HG03469 (cell line): ENCODE measurements at regions not wholly inside any gene's neighbourhood (a gene's known extent, or its start where the extent isn't known, plus 50 kb on each side); places are given as distances from the start of the nearest gene placed in this dataset.

Experiments used
- ATAC-seq: cut with Tn5 transposase; IDR thresholded peaks from one replicate; pipeline ENCODE4 v1.9.1; 2021; ENCODE audit warnings: mild to moderate bottlenecking, moderate library complexity, moderate number of reproducible peaks; ENCODE audit not compliant: unreplicated experiment

DNA sequence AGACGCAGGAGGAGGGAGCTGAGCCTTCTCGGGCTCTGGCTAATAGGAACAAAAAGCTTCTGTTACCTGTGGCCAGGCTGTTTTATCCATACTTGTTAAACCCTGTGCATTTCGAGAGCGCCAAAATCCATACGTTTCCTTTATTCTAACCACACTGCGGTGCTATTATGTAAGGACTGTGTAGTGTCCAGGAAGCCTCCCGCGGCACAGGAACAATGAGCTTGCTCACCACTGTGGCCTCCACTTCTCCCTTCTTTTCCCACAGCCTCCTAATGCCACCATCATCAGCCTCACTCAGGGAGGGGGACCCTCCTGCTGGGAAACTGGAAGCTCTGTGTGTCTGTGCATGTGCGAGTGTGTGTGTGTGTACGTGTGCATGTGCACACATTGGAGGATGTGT lies 268.5 kb downstream of the HAUS1 start:
- no peak for ATAC-seq

DNA sequence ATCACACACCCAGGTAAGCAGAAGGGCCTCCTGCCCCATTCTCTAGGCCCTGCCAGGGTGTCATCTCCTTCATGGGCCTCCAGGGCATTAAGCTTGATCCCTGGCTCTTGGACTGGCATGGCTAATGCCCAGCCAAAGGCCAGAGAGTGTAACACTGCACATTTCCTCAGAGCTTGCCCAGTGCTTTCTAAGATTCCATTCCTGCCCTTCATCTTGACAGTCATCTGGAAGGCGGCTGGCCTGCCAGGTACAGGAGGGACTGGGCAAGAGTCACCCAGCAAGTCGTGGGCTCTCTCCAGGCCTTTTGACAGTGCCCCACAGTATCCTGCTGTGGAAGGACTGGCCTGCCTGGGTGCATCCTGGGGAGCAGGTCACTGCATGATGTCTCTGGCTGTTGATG lies 268.9 kb downstream of the HAUS1 start:
- ATAC-seq: no peak

DNA sequence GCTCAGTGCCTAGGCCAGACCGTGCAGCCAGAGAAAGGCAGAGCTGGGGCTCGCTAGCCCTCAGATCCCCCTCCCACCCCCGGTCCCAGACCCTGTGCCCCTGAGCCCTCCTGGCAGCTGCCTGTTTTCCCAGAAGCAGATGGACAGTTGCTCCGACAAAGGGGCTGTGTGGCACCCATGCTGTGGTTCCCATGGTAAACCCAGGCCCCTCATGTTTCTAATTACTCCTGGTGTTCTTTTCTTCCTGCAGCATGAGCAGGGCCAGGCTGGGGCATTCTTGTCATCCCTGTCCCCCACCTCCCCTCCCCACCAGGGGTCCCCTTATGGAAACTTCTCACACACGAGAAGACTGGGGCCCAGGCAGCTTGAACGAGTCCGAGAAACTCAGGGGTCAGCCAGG lies 269.6 kb downstream of the HAUS1 start:
- no peak for ATAC-seq

DNA sequence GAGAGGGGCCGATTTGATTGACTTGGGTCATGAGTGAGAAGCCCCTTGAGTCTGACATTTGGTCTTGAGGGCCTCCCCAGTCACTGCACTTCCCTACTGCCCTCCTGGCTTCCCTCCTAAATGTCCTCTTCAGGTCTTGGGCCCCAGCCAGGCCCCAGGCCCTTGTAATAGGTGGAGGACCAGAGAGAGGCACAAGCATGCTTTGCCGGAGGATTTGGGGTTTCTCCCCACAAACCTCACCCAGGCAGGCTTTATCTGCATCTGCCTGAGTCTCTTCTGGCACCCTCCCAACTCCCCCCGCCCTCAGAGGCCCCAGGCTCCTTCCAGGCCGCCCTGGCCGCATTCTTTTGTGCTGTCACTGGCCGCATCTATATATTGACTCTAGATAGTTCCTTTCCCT lies 270.7 kb downstream of the HAUS1 start:
- no peak for ATAC-seq

DNA sequence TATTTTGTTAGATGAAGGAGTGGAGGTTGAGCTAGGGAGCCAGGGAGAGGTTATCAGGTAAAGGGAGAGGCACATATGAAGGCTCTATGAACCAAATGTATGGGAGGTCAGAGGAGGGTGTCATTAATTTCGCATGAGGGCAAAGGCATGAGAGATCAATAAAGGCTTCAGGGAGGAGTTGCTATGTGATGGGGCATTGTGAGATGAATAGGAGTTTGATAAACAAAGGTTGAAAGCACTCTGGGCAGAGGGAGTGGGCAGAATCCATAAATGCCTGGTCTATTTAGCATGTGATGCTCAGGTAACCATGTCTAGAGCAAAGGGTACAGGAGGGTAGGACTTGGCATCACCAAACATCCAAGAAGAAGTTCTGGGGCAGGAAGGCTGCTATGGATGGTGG lies 273.4 kb downstream of the HAUS1 start:
- no peak for ATAC-seq

DNA sequence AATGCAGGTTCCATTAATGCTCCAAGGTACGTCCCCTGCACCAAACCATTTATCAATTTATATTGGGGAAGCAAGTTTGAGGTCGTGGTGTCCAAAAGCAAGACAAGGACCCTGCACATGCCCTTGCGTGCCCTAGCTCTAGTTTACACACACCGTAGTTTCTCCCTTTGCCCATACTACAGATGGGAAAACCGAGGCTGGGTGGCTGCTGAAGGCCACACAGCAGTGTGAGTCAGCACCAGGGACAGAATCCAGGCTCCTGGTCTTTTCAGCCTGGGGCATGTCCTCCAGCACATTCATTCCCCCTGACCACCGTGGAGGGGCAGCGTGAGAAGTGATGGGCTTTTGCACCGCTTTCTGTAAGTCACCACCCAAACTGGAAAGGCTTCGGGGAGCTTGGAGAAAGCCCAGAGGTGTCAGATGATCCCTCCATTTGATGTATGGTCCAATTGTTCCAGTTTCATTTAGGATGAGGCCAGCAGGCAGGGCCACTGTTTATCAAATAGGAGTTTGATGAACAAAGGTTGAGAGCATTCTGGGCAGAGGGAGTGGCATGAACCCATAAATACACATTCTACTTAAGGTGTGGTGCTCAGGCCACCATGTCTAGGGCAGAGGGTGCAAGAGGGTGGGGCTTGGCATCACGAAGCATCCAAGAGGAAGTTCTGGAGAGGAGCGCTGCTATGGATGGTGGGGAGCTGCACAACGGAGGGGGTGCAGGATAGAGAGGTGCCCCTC lies 274.1 kb downstream of the HAUS1 start:
- ATAC-seq: no peak

DNA sequence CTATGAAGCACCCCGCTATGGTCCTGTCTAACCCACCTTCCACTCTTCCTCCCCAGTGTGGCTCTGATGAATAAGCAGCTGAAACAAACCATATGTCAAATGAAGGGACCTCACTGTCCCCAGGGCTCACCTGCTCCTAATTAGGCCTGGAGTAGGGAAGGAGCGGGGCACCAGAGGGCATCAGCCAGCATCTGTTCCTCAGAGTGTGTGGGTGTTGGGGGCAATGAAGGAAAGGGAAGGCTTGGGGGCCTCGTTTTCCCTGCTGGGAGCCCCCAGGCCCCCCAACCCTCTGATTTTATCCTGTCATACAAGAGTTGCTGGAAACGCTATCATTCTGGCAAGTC lies 274.7 kb downstream of the HAUS1 start:
- no peak for ATAC-seq

DNA sequence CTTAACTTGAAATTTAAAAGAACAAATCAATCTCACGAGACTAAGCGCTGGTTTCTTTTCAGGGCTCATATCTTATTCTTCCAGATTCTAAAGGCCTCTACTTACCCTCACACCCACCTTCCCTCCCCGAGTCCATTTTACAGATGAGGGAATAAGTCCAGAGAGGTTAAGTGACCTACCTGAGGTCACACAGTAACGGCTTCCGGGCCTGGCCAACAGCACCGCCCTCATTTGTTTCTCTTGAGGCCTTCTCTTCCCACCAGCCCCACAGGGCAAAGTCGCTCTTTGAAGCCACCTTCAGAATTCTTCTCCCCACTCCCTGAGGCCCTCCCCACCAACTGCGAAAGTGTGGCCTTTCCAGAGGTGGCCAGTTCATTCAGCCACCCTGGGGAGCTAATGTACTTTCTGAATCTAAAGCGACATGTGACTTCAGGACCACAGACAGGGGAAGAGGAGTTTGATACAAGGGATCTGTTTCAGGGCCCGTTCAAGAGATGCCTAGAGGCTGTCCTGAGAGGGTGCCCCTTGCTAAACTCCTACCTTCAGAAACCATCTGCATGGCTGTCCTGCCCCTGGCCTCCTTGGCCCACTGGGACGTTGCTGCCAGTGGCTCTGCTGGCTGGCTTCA lies 275.3 kb downstream of the HAUS1 start:
- ATAC-seq: no peak

DNA sequence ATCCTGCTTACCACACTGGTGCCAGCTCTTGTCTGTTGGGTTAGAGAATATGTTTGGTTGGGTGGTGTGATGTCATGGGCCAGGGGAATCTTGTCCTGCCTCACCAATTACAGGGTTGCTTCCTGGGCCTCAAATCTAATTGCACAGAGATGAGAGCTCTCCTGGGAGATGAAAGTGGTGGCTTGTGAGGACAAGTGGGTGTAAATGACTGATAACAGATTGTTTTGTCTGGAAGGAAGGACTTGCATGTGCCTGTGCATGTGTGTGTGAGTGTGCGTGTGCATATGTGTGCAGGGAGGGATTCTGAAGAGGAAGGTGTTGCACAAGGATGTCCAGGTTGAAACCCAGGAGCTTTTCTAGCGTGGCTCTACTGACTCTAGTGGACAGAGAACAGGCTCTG lies 271.9 kb downstream of the LOXHD1 start:
- no peak for ATAC-seq

DNA sequence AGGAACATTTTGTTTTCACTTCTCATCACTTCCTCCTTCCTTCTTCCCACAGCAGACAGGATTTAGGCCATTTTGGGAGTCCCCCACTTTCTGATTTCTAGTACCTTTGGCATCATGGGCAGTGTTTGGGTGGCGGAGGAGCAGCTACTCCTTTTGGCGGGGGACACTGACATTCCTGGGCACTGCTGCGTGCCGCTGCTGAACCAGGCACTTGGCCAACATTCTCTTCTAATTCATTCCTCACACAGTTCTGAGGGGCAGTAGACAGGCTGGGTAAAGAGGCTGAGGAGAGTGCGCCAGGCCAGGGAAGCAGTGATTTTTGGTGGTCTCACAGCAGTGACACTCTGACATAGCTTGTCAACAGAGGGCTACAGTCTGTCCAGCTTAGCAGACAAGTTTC lies 270.2 kb downstream of the LOXHD1 start:
- ATAC-seq: no peak

DNA sequence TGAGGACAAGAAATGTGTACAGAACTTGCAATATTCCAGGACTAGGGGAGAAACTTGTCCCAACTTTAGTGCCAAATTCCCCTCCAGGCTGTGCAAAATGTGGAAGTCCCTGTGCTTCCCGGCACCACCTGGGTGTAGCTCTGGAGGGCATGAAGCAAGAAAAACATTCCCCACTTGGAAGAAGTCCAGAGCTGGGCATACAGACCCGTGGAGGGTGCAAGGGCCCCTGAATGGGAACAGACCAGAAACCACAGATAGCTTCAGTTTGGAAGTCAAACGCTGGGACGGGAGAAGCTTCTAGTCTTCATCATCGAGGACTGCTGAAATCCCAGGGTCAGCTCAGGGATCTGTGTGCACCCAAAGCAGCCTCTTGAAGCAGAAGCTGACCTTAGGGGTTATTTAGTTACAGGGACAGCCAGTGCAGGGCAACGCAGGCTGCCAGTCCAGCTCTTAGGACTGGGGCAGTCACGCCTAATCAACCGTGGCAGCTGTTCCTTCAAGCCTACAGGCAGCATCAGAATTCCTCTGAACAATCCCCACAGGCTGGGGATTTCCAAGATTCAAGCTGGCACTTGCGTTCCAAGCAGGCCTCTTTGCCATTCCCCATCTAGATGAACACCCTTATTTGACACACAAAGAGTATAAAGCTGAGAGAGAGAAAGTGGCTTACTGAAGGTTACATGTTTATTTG lies 269.4 kb downstream of the LOXHD1 start:
- ATAC-seq: no peak

DNA sequence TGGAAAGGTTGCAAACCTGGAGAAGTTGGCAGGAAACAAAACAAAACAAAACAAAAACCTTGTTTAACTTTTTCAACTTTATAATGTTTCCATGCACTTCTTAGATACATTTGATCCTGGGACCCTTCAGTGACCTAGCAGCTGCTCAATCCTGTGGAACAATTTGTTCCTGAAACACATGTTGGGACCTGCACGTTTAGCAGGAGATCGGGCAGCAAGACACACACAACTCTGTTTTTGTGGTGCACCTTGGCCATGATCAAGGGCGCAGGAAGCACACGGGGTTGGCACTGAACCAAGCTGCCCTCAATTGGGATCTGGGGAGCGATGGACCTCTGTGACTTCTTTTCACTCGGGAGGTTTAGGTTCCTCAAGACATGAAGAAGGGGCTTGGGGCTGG lies 268.7 kb downstream of the LOXHD1 start:
- no peak for ATAC-seq

DNA sequence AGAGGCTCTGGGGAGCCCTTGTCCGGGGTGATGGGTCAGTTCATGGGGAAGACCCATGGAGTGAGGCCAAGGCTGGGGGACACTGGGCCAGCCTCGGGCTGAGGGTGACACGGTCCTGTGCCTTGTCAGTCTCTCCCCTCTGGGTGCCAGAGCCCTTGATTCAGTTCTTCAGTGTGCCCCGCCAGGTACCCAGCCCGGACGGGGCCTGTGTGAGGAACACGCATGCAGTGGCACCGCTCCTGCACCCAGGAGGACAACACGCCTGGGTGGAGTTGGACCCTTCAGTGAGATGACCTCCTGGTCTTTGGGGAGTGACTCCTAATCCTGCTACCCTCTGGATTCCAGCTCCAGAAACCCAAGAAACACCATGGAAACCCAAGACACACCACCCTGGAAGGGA lies 264.4 kb downstream of the LOXHD1 start:
- ATAC-seq: no peak

DNA sequence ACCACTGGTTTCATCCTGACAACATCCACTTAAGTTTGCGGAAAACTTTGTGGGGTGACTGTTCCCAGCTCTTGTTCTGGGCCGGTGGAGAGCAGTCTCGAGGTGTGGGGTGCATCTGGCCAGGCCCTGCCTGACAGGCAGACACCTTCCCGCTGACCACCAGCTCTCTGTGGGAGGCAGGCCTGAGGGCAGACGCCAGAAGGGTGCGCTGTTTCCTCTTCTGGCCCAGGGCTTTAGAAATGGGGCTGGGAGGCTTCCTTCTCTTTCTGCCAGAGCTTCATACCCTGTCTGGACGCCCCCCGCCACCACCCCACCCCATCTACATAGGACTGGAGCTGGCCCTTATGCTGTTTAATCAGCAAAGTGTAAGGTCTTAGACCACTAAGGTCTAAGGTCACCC lies 263.8 kb downstream of the LOXHD1 start:
- ATAC-seq: no peak

DNA sequence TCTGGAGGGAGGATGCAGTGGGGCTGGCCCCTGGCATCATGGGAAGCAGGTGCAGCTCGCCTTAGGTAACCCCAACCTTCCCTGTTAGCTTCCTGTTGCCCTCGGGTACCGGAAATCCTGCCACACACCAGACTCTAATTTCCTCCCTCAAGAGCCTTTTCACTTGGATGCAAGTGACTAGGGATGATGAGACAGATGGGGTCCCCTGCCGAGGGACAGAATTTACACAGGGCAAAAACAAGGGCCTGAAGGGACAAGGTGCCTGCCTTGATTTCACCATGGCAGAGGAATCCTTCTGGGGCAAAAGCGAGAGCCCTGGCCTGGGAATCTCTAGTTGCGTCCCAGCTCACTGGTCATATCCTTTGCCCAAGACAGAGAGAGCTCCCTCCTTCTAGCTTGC lies 263.1 kb downstream of the LOXHD1 start:
- no peak for ATAC-seq

DNA sequence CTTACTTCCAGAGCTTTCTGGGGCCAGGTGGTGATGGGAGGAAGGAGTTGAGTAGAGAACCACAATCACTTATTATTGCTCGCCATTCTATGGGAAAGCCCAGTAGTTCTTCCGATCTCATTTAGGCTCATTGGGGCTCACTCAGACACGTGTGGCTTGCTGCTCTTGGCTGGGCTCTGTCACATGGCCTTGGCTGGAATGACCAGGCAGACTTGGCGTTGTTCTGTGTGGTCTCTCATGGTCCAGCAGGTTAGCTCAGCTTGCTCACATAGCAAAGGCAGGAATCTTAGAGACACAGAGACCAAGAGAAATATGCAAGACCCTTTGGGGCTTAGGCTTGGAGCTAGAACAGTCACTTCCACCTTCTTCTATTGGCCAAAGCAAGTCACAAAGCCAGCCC lies 261.2 kb downstream of the LOXHD1 start:
- no peak for ATAC-seq

DNA sequence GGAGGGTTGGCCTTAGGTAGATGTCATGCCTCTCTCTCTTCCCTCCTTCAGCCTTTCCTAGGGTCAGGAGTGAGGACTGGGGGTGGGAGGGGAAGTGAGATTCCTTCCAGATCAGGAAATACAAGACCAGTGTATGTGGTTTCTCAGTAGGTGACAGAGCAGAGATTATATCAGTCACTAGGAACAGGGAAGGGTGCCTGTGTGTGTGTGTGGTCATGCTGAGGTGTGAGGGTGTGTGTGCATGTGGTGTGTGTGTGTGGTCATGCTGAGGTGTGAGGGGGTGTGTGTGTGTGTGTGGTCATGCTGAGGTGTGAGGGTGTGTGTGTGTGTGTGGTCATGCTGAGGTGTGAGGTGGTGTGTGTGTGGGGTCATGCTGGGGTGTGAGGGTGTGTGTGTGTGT lies 259.8 kb downstream of the LOXHD1 start:
- ATAC-seq: no peak

DNA sequence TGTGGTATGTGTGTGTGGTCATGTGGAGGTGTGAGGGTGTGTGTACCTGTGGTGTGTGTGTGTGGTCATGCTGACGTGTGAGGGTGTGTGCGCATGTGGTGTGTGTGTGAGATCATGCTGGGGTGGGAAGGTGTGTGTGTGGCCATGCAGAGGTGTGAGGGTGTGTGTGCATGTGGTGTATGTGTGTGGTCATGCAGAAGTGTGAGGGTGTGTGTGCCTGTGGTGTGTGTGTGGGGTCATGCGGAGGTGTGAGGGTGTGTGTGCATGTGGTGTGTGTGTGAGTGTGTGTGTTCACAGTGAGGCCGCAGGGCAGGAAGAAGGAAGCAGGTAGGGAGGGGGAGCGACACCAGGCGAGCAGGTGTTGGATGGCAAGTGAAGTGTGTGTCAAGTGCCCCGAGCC lies 259.0 kb downstream of the LOXHD1 start:
- no peak for ATAC-seq

DNA sequence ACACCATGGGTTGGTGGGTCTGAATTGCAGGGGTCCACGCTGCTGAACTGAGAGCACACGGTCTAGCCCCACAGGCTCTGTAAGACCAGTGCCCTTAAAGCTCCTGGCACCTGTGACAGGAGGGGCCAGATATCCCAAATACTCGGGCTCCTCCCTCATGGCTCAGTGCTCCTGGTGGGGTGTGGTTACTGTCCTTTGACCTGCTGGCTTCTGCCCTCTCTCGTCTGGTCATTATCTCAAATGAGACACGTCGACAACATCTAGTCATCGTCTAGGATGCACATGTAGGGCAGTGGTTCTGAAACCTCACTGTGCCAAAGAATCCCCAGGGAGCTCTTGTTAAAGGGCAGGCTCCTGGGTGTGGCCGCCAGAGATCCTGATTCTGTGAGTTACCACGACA lies 258.4 kb downstream of the LOXHD1 start:
- ATAC-seq: no peak

DNA sequence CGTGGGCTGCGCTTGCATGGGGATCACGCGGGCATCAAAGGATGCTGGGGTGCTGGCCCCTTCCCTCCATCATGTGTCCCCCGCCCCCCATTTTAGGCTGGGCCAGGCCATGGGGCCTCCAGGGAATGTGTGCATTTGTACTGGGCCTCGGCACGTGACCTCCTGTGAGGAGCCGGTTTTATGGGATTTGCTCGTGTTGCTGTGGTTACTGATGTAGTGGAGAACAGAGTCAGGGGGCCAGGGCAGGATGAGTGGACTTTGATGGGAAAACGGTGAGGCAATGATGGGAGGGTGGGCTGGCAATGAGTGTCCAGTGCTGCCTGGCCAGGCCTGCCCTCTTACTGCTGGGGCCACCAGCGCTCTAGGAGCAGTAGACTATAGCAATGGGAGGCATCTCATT lies 257.7 kb downstream of the LOXHD1 start:
- no peak for ATAC-seq

DNA sequence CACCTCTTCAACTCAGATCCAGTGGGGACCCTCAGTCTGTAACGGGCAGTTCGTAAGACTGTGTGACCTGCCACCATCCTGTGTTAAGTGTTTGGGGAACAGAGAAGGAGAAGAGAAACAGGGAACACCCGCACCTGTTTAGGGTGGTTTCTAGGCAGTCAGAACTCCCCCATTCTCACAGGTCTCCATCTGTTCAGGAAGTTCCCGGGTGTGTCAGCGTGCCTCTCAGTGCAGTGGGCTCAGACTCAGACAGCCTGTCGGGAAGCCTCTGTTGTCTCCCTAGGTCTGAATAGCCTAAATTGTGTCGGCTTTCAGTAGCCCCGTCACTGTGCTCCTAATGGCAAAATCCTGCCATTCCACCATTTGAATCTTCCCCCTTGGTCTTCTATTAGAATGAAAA lies 256.6 kb downstream of the LOXHD1 start:
- no peak for ATAC-seq

DNA sequence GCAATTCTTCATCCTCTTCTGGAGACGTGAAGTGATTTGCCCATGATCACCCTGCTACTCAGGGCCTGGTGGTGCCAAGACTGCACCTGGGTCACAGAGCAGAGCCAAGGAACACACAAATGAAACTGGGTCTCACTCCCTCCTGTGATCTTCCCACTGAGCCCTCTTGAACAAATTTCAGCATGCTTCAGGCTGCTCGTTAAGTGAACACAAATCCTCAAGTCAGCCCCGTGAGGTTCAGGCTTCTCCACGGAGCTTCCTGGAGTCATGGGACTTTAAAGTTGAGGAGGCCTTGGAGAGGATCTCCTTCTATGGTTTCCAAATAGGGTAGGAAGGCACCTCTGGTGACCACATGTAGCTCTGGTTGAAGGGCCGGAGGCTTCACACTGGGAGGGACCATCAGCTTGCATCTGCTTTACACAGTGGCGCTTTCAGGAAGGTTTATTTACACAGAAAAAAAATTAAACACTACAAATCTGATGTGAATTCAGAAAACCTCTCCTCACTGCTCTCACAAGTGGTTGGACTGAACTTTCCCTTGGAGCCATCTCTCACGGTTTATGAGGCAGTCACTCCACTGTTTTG lies 255.4 kb downstream of the LOXHD1 start:
- no peak for ATAC-seq
